Skeletal muscle tissue (tissue), 3 donors: ENCODE measurements at regions not wholly inside any gene's neighbourhood (a gene's known extent, or its start where the extent isn't known, plus 50 kb on each side); places are given as distances from the start of the nearest gene placed in this dataset.
"Not testable (repeated sequence)": the region's sequence is repeated elsewhere in the genome, so short reads cannot be mapped to it uniquely, and the experiment has no call there.

Experiments used
- H3K27ac ChIP-seq: one replicate; pipeline ENCODE4 v1.7.0; 2013; ENCODE audit warnings: mild to moderate bottlenecking, low read depth, low read length, inconsistent platforms
- H3K27me3 ChIP-seq, 3 donors: one replicate each; pipeline ENCODE4 v1.7.0; 2013; ENCODE audit warnings: low read length in 3 of 3; ENCODE audit not compliant: control insufficient read depth in 3 of 3, insufficient read depth in 3 of 3
- H3K36me3 ChIP-seq, 3 donors: one replicate each; pipeline ENCODE4 v1.7.0; 2013; ENCODE audit warnings: low read length in 3 of 3; ENCODE audit not compliant: control insufficient read depth in 3 of 3, insufficient read depth in 3 of 3
- H3K4me1 ChIP-seq, 3 donors: one replicate each; pipeline ENCODE4 v1.7.0; 2013; ENCODE audit warnings: low read length in 3 of 3, mild to moderate bottlenecking in 3 of 3; ENCODE audit not compliant: control insufficient read depth in 3 of 3, insufficient read depth in 3 of 3
- H3K4me3 ChIP-seq, 3 donors: one replicate each; pipeline ENCODE4 v1.7.0; 2013; ENCODE audit warnings: low read length in 3 of 3
- H3K9ac ChIP-seq, 3 donors: one replicate each; pipeline ENCODE4 v1.7.0; 2013; ENCODE audit warnings: low read length in 3 of 3, mild to moderate bottlenecking in 3 of 3, moderate library complexity in 2 of 3, low read depth in 1 of 3
- H3K9me3 ChIP-seq, 3 donors: one replicate each; pipeline ENCODE4 v1.7.0; 2013; ENCODE audit warnings: low read length in 3 of 3; ENCODE audit not compliant: control insufficient read depth in 3 of 3
- donor health status: Osteomylitis.

DNA sequence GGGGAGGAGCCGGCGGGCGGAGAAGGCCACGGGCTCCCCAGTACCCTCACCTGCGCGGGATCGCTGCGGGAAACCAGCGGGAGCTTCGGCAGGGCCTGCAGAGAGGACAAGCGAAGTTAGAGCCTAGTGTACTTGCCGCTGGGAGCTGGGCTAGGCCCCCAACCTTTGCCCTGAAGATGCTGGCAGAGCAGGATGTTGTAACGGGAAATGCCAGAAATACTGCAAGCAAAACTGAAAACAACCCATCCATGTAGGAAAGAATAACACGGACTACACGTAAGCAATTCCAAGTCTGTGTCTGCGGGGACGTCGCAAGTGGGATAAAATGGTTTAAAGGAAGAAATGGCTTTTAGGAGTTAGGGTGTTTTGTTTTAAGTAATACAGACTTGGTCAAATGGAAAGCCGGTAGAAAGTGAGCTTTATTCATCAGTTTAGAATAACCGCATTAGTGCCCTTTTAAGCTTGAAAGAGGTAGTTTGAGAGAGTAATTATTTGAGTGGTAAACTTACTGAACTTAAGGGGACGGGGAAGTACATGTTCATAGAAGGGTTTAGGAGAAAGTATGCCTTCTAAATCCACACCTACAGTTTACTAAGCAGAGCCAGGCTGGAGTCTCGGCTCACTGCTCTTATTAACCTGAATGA, 121.3 kb upstream of the NIPA1 start:
- H3K27me3 ChIP-seq, H3K4me1 ChIP-seq, H3K36me3 ChIP-seq, H3K9me3 ChIP-seq: not testable (repeated sequence)
- peak overlapping the region; percentile 62 for H3K27ac ChIP-seq
- H3K4me3 ChIP-seq, result peak overlapping the region; percentile 64 to 71 (median 70)
- peak overlapping the region; percentile 51 to 76 (median 71) for H3K9ac ChIP-seq

DNA sequence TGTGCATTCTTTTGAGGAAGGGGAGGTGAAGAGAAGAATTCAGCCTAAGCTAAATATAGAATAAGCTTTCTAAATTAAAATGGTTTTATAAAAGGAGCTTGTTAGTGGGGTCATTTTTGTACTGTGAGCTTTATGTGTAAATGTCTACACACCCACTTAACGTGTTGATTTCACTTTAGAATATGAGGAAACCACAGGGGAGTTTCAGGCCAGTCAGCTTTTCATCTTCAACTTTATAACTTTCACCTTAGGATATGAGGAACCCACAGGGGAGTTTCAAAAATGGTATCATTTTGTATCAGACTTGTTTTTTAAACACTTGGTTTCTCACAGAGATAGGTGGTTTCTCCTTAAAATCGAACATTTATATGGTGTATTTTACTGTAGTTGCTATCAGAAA, 120.7 kb upstream of the NIPA1 start:
- H3K36me3 ChIP-seq, H3K4me1 ChIP-seq, H3K27me3 ChIP-seq, H3K9me3 ChIP-seq: not testable (repeated sequence)
- Histone ChIP-seq H3K27ac (peak overlapping the region; percentile 62), H3K9ac (peak overlapping the region in 2 of 3 donors; percentile 71 to 76), H3K4me3 (peak overlapping the region; percentile 64 to 71 (median 70))

DNA sequence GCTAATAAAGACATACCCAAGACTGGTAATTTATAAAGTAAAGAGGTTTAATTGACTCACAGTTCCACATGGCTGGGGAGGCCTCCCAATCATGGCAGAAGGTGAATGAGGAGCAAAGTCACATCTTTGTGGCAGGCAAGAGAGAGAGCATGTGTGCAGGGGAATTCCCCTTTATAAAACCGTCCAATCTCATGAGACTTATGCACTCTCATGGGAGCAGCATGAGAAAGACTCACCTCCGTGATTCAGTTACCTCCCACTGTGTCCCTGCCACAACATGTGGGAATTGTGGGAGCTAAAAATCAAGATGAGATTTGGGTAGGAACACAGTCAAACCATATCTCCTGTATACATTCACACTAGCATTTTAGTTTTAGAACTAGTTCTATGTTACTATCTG, 101.7 kb upstream of the NIPA1 start:
- not testable (repeated sequence) for H3K9me3 ChIP-seq, H3K36me3 ChIP-seq, H3K4me3 ChIP-seq, H3K4me1 ChIP-seq, H3K27ac ChIP-seq, H3K9ac ChIP-seq, H3K27me3 ChIP-seq

DNA sequence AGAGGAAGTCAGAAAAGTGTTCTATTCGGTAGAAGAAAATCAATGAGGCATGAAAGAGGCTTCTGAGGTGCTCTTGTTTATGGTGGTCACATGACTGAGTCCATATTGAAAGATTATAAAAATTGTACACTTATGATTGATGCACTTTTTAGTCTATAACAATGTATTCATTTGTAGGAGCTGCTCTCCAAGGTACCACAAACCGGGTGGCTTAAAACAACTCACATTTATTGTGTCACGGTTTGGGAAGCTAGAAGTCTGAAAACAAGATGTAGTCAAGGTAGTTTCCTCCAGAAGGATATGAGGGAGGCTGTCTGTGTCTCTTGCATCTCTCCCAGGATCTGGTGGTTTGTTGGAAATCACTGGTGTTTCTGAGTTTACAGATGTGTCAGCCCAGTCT, 86.6 kb upstream of the NIPA1 start:
- not testable (repeated sequence) for H3K4me1 ChIP-seq, H3K36me3 ChIP-seq, H3K27me3 ChIP-seq, H3K9ac ChIP-seq, H3K27ac ChIP-seq, H3K9me3 ChIP-seq, H3K4me3 ChIP-seq

DNA sequence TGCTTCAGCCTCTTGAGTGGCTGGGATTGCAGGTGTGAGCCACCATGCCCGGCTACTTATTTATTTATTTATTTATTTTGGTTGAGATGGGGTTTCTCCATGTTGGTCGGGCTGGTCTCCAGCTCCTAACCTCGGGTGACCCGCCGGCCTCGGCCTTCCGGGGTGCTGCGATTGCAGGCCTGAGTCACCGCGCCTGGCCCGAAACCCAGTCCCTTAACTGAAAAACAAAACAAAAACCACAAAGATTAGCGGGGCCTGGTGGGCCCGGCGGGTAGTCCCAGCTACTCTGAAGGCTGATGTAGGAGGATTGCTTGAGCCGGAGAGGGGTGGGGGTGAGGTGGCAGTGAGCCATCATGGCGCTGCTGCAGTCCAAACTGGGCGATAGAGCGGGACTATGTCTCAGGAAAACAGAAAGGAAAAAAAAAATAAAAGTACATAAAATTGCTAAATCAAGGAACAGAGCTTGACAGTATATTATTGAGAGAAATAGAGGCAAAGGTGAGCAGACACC, 75.6 kb upstream of the NIPA1 start:
- H3K9me3 ChIP-seq, H3K36me3 ChIP-seq, H3K9ac ChIP-seq, H3K27me3 ChIP-seq, H3K27ac ChIP-seq, H3K4me1 ChIP-seq, H3K4me3 ChIP-seq: not testable (repeated sequence)

GRCh38 chr15:22713933-22714332, 72.5 kb upstream of the NIPA1 start:
- H3K27ac ChIP-seq, H3K9ac ChIP-seq, H3K36me3 ChIP-seq, H3K4me1 ChIP-seq, H3K27me3 ChIP-seq, H3K4me3 ChIP-seq, H3K9me3 ChIP-seq: not testable (repeated sequence)

DNA sequence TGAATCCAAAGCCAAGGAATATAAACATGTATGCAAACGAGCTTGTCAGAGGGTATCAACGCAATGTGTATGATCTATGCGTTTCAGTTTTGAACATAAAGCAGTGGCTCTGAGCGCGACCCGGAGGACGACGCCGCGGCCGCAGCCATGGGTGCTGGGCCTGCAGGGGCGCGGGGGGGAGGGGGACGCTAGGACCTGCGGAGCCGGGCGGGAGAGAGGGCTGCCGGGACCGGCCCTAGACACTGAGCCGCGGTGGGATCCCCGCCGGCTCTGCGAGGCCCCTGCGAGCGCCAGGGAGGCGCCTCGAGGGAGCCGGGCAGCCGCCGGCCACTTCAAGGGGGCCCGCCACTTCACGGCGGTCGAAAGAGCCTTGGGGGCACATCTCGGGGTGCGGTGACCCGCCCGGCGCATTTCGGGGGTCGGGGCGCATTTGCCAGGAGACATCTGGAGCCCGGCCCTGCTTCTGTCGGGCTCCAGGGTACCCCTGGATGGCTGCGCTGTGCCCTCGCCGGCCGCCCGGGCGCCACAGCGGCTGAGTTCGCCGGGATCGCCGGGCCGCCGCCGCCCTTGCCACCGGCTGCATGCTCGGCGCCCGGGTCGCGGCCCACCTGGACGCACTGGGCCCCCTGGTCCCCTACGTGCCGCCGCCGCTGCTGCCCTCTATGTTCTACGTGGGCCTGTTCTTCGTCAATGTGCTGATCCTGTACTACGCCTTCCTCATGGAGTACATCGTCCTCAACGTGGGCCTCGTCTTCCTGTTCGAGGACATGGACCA, 71.9 kb upstream of the NIPA1 start:
- not testable (repeated sequence) for H3K36me3 ChIP-seq, H3K27me3 ChIP-seq, H3K9me3 ChIP-seq, H3K4me3 ChIP-seq, H3K27ac ChIP-seq, H3K9ac ChIP-seq, H3K4me1 ChIP-seq

DNA sequence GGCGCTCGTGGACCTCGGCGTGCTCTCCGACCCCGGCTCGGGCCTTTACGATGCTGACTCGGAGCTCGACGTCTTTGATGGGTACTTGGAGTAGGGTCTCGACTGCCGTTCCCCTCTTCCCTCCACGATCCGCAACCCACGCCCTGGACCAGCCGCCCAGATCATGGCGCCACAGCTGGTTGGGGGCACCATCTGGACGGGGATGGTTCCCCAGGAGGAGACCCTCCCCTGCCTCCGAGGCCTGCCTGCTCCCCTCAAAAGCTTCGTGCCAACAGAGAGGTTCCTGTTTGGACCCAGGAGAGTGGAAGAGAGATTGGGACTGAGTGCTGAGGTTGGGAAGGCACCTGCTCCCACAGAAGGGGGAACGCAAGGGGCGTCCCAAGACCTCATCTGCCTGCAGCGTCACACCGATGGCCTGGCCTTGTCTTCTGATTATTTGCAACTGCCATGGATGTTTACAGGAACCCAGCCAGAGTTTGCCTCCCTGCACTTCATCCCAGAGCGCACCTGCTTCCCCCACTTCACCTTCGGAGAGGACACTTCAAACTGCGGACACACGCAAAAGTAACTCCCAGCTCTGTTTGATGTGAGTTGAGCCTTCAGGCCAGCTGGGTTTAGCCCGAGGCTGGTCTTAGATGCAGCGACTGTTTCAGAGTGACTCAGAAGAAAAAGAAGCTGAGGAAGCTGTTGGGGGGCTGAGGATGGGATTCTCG, 71.2 kb upstream of the NIPA1 start:
- not testable (repeated sequence) for H3K4me3 ChIP-seq

DNA sequence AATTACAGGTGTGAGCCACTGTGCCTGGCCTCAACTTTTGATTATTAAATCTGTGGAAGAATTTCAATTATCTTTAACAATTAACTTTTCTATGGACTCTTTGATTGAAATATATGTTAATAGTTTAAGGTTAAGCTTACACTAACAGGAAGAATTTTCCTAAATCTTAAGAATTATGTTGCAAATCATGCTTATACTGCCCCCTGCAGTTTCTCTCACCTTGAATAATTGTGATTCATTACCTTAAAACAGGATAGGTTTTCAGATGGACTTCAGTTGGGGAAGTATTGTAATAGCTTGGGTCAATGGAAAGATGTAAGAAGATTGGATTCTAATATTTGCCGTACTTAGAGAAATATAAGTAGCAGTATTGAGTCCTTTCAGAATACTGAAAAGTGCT, 66.5 kb upstream of the NIPA1 start:
- H3K4me3 ChIP-seq, H3K9ac ChIP-seq, H3K27ac ChIP-seq, H3K27me3 ChIP-seq, H3K9me3 ChIP-seq, H3K36me3 ChIP-seq, H3K4me1 ChIP-seq: not testable (repeated sequence)

More for the DNA sequence above, 71.2 kb upstream of the NIPA1 start:
- not testable (repeated sequence) for H3K4me1 ChIP-seq, H3K36me3 ChIP-seq, H3K27me3 ChIP-seq, H3K27ac ChIP-seq, H3K9me3 ChIP-seq, H3K9ac ChIP-seq

DNA sequence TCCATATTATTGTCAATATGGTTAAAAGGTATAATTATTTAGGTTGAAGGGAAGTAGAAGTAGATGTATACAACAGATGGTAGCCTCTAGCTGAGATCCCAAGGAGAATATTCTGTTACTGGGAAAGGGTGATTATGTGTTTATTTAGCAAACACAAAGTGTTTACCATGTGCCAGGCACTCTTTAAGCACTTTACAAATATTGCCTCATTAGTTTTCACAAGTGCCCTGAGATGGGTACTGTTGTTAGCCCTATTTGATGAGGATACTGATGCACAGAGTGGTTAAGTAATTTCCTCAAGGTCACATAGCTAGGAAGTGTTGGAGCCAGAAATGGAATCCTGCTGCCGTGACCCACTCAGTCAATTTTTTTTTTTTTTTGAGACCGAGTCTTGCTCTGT, 60.3 kb upstream of the NIPA1 start:
- not testable (repeated sequence) for H3K9me3 ChIP-seq, H3K9ac ChIP-seq, H3K27me3 ChIP-seq, H3K27ac ChIP-seq, H3K36me3 ChIP-seq, H3K4me3 ChIP-seq, H3K4me1 ChIP-seq
